Fibroblast of the aortic adventitia (primary cell): ENCODE measurements at regions not wholly inside any gene's neighbourhood (a gene's known extent, or its start where the extent isn't known, plus 50 kb on each side); places are given as distances from the start of the nearest gene placed in this dataset.

Experiments
- DNase-seq: peaks from one replicate; pipeline ENCODE4 v3.0.0-alpha.2; 2010; ENCODE audit warnings: low read depth
- H3K4me3 ChIP-seq: 2 replicates; pipeline ENCODE4 v1.5.1; 2011; ENCODE audit warnings: low read depth, mild to moderate bottlenecking, control low read depth, low read length, moderate library complexity
- CTCF ChIP-seq: IDR thresholded peaks from 2 replicates; pipeline ENCODE4 v1.5.1; 2011; ENCODE audit warnings: mild to moderate bottlenecking, low read length, control low read depth, inconsistent platforms; ENCODE audit not compliant: insufficient read depth

GRCh38 chr12:60012659-60013058 is 416.8 kb downstream of the SLC16A7 start:
- DNase-seq, result no peak
- H3K4me3 ChIP-seq, result no peak overlapping the region
- TF ChIP-seq CTCF, result no peak

DNA sequence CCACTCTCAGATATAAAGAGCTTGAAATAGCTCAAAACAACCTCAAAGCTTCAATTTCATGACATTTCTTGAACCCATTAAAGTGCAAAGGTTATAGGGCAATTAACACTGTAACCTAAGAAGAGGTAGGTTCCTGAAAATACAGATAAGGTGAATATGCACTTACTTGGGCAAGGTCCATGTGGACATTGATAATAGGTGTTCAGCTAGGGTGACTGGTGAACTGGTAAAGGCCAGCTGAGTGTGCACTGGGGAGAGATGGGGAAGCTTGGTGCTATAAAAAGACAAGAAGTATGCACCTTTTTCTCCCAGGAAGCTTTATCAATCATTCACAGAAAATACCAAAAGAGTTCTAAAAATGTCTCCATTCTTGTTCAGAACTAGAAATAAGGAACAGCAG is 418.6 kb downstream of the SLC16A7 start:
- TF ChIP-seq CTCF, result no peak
- H3K4me3 ChIP-seq, result no peak overlapping the region
- no peak for DNase-seq

- DNase-seq, result no peak
- H3K4me3 ChIP-seq, result no peak overlapping the region
- no peak for TF ChIP-seq CTCF
Observed at GRCh38 chr12:60020068-60020467, 424.2 kb downstream of the SLC16A7 start.

- TF ChIP-seq CTCF, result no peak
- H3K4me3 ChIP-seq, result no peak overlapping the region
- DNase-seq, result no peak
Observed at GRCh38 chr12:60021235-60021634, 425.4 kb downstream of the SLC16A7 start.

DNA sequence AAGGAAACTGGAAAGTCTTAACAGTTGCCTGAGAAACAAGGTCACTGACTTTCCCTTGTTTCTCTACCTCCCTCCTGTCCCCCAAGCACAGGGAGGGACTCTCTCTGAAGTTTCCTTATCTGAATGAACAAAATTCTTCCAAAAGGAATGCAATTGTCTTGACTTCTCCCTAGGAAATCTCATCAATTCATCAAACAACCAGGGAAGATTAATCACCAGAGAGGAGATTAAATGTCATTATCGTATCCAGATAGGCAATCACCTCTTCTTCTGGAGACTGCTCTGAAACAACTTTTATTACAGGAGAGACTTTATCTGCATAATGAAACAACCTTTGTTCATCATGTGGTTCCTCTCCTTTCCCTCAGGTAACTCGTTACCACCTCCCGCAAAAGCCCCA is 431.4 kb downstream of the SLC16A7 start:
- no peak for TF ChIP-seq CTCF
- DNase-seq, result no peak
- H3K4me3 ChIP-seq, result no peak overlapping the region

- no peak overlapping the region for H3K4me3 ChIP-seq
- peak; percentile 10 for DNase-seq
- no peak for TF ChIP-seq CTCF
Observed at GRCh38 chr12:60034147-60034546, 438.3 kb downstream of the SLC16A7 start.

DNA sequence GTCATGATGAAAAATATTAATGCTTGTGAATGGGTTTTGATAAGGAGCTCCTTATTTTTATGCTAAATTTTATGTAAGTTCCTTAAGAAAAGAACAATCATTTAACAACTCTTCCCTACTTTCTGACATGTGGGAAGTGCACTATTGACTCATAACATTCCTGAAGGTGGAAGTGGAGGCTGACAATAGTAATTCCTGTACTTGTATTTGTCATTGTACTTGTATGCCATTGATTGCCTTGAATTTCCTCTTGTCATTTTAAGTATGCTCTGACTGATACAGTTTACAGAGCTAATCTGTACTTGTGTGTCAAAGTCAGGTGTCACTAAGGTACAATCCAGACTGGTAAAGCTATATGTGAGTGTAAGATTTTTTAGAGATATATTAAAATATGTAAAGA is 440.0 kb downstream of the SLC16A7 start:
- DNase-seq, result peak; percentile 35
- H3K4me3 ChIP-seq, result no peak overlapping the region
- no peak for TF ChIP-seq CTCF
